ENCODE measurements at regions not wholly inside any gene's neighbourhood (a gene's known extent, or its start where the extent isn't known, plus 50 kb on each side); places are given as distances from the start of the nearest gene placed in this dataset.

DNA sequence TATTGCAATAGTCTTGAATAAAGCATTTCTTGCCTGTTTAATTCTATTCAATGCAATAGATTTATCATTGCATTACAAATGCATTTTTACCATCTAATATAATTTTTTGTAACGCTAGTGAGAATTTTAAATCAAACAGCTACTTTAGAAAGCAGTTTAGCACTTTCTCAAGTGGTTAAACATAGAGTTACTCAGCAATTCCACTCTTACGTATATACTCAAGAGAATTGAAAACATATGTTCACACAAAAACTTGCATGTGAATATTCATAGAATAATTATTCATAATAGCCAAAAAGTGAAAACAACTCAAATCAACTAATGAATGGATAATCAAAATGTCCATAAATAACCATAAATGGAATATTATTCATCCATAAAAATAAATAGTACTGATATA lies 244.7 kb downstream of the TMEM167A start:
- TF ChIP-seq POLR2A (IDR thresholded peaks at IDR 0.05) (no peak), CTCF (IDR thresholded peaks at IDR 0.05) (no peak), EP300 (IDR thresholded peaks at IDR 0.05) (no peak)

All from tibial nerve (tissue), 4 donors.